GM21529 (cell line): ENCODE measurements at regions not wholly inside any gene's neighbourhood (a gene's known extent, or its start where the extent isn't known, plus 50 kb on each side); places are given as distances from the start of the nearest gene placed in this dataset.

ENCODE experiments used
- ATAC-seq: cut with Tn5 transposase; IDR thresholded peaks from one replicate; pipeline ENCODE4 v1.9.1; 2021; ENCODE audit not compliant: unreplicated experiment

DNA sequence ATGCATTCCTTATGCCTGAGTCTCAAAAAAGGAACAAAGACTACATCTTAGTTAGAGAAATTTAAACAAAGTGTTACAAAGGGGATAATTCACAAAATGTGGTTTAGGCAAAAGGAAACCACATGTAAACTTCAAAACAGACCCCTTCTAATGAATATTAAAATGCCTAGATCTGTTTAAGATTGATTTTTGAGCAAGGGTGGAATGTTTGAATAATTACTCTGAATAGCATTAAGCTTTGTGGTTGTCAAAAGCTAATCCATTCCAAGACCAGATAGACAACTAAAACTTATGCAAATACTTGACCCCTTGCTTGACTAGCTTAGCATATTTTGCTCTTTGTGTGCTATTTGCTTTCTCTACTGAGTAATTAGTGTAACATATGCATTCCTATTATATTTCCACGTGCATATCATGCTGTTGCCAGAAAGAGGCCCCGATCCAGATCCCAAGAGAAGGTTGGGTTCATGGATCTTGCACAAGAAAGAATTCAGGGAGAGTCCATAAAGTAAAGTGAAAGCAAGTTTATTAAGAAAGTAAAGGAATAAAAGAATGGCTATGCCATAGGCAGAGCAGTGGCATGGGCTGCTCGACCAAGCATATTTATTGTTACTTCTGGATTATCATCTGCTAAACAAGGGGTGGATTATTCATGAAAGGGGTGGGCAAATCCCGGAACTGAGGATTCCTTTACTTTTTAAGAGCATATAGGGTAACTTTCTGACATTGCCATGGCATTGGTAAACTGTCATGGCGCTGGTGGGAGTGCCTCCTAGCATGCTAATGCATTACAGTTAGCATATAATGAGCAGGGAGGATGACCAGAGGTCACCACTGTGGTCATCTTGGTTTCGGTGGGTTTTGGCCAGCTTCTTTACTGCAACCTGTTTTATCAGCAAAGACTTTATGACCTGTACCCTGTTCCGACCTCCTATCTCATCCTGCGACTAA lies 1193.4 kb upstream of the EYS start:
- no peak for ATAC-seq

DNA sequence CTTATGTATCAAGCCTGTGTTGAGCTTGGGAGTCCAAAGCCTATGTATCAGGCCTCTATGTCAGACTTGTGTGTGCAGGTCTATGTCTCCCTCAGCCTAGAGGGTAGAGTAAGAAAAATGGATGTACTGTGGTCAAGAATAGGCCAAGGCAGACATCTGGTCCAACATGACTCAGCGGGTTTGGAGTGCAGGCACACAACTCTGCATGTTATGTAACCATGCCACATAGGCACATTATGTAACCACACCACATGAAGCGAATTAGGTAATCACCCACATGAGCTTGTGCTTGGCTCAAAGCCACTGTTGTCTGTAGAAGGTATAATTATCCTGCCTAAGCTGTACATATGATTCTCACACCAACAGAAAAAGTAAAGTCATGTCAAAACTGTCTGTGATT lies 1190.5 kb upstream of the EYS start:
- ATAC-seq = no peak

DNA sequence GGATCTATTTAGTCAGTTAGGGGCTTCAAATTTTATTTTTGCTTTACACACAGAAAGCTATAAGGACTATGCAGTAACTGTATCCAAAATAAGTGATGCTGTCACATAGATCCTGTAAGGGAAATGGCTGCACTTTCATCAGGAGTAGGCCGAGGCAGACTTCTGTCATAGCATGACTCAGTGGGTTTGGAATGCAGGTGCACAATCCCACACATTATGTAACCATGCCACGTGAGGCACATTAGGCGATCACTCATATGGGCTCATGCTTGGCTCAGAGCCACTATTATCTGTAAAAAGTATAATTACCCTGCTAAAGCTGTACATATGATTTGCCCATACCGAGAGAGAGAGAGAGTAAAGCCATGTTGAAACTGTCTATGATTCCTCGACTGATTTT lies 1189.4 kb upstream of the EYS start:
- ATAC-seq = no peak

DNA sequence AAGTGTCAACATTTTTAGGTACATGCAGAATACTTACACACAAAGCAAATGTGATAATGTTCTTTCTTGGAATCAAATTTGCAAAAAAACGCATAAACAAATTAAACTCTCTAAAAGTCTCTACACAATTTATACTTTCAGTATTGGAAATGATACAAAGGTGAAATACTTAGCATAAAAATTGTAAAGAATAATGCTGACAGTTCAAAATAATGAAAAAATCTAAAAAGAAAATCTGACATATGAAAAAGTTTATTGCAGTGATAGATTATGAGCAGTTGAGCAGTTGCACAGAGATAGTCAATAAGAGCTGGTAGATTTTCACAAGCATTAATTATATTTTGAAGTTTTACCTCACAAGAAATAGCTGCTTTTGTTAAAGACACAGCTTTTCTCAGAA lies 1176.4 kb upstream of the EYS start:
- ATAC-seq = no peak

DNA sequence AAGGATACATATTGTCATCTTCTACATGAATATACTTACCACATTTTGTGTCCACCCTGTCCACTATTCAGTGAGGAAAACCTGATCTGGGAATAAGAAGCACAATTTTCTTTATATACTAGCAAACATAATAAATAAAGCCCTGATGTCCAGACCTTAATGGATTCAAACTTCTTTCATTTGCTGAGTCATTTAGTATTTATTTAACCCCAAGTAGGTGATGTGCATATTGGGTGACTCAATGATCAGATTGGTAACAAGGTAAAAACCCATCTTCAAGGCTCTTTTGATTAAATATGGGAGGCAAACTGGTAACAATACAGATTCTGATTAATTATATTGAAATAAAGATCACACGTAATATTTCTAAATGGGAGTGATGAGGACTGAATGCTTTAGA lies 1159.8 kb upstream of the EYS start:
- no peak for ATAC-seq

DNA sequence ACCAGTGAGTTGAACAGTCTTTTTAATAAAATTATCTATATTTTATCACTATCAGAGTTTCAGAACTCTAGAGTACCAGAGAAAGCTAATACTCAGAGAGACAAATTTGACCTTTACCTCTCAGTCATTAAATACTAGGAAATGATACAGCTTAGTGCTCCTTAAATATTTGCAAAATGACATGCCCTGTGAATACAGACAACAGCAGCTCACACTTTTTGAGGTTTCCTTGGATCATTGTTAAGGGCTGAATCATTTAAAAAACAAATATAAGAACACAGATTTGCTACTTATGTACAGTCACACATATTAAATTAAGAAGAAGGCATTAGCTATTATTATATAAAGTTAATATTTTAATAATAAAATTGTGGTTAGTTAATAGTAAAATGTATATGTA lies 1158.7 kb upstream of the EYS start:
- no peak for ATAC-seq

DNA sequence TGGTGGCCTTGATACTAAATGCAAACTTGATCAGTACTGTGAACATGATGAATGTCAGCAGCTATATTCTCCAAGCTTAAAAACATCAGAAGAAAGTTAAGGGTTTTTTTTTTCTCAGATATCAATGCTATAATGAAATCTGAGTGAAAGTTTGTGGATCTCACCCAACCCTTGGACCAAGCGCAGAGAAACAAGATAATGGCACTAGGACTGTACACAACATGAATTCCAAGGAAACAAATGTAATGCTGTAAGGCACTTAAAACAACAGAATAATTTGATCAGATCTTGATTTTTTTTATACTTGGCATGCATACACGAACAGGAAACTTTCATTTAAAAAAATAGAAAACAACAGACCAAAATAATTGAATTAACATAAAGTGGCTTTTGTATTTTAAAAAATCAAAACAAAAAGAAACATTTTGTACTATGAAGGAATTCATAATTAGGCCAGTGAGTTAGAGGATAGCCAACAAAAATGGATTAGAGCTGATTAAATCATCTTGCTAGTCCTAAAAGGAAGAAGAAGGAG lies 1154.0 kb upstream of the EYS start:
- ATAC-seq = no peak

DNA sequence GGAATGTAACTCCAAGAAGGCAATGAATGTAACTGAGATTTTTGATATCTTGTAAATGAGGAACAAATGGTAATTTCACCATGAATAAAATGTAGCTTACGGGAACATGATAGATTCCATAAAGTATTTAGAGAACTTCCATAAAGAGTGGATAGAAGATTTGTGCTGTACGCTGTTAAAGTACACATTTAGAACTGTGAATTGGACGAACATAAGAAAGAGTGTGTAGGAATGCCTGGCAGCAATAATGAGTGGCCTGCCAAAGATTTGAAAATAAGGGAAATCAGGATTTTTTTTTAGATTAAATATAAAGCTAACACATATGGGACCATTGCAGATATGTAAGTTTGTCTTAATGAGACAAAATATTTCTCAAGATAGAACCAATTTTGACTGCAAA lies 1153.3 kb upstream of the EYS start:
- no peak for ATAC-seq

DNA sequence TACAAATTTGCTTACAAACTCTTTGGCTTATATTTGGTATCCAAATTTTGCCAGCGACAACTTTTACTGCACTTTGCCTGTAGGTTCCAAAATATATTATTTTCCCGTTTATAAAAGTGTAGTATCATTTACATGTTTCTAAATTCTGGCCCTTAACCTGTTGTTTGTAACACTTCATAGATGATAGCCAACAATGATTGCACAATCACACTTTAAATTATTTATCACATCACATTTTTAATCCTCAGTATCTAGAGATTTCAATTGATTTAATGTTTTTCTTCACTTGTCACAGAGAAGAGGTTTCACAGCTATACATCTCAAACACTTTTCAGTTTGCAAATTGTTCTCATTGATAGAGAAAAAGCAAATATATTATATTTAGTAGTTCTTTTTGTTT lies 1151.2 kb upstream of the EYS start:
- ATAC-seq = no peak

DNA sequence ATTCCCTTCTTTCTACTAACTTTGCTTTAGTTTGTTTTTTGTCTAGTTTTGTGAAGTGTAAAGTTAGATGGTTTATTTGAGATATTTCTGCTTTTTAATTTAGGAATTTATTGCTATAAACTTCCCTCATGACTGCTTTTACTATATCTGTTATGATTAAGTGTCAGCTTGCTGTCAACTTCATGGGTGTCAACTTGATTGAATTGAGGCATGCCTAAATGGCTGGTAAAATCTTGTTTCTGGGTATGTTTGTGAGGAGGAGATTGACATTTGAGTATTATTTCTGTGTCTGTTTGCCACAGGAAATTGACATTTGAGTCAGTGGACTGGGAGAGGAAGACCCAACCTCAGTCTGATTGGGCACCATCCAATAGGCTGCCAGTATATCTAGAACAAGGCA lies 1147.0 kb upstream of the EYS start:
- no peak for ATAC-seq

DNA sequence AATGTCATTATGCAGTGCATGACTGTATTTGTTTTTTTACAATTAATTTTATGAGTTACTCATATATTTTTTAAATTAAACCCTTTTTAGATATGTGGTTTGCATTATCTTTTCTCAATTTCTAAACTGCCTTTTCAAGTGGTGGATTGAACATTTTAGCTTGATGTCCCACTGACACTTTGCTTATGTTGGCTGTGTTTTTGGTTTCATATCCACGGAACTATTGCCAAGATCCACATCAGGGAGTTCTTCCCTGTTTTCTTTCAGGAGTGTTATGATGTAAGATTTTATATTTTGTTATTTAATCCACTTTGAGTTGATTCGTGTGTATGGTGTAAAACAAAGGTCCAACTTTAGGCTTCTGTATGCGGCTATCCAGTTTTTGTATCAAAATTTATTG lies 1144.9 kb upstream of the EYS start:
- no peak for ATAC-seq

DNA sequence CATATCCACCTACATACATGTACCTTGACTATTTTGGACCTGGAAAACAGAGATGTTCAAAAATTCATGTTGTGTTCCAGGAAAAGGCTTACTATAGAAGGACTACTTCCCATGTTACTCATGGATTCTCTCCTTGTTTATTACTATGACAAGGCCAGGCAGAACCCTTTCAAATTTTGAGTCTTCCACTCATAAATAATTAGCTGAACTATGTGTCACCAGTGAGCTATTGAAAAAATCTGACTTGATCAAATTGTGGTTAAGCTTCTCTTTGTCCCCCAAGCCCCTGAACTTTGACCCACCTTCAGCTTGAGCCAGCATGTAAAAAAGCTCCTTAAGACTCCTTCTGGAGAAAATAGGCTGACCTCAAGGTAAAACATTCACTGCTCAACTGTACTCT lies 1142.8 kb upstream of the EYS start:
- no peak for ATAC-seq

DNA sequence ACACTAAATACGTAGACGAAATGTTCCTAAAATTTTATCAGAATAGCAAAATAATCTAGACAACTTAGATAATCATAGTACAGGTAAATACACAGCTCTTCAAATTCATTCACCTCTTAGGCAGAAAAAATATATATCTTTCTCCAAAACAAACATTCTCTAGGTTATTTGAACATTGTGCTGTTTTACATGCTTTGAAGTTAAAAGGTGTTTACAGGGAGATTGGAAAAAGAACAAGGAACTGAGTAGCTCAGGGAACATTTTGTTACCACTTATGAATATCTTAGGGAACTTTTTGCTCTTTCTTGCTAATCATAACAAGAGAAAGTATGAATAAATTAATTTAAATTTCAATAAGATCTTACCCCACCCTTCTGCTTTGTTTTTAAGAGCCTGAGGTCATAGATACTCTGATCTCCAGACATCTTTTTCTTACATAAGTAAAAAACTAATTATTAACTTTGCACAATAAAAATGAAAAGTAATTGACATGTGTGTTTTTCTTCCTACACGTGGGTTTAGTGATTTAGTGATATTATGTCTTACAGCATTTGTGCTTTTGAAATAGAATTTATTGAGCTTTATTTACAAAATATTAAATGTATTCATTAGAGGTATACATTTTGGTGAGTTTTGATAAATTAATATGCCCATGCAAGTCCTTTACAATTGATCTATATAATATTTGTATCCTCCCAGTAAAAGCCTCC lies 1141.4 kb upstream of the EYS start:
- ATAC-seq = no peak

DNA sequence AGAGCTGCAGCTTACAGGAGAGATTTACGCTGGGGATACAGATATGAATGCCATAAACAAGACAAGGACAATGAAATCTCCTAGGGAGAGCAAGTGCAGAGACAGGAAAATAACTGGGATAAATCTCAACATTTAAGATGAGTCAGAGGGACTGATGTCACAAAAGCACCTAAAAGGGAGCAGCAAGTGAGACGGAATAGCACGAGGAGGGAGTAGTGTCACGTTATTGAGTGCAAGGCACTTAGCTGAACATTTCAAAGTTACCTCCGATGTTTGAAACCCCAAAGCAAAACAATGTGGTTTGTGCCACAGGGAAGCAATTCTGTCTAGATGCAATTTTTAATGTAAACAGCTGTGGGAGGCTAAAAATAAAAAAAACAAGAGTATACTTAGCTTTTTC lies 1131.7 kb upstream of the EYS start:
- ATAC-seq = no peak

DNA sequence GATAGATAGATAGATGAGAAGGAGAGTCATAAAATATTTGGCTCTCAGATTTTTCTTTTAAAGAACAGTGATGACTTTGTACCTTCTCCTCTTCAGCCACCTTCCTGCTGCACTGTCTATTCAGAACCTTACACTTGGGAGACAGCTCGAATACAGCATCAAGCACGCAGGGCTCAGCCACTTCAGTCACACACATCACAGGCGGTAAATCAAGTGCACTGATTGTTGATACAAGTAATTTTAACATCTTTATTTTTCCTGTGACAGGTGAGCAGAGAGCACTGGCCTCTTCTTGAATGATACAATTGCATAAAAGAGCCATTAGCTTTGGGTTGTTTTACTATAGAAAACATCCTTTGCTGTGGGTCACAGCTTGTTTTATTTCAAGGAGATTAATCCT lies 1118.5 kb upstream of the EYS start:
- no peak for ATAC-seq

DNA sequence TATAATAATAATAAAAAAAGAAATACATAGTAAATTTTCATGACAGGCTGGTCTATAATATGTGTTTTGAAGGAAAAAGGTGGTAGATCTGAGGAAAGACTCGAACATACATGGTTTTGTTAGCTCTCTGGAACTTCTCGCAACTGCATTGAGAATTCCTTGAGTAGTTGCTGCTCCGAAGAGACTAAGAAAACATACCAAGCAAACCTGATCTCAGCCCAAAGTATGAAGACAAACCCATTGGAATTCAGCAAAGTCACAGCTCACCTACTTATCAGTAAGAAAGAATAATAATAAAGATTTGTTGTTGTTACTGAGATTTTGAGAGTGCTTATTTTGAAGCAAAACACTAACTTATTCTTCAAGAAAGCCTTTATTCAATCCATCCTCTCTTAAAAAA lies 1107.1 kb upstream of the EYS start:
- no peak for ATAC-seq

DNA sequence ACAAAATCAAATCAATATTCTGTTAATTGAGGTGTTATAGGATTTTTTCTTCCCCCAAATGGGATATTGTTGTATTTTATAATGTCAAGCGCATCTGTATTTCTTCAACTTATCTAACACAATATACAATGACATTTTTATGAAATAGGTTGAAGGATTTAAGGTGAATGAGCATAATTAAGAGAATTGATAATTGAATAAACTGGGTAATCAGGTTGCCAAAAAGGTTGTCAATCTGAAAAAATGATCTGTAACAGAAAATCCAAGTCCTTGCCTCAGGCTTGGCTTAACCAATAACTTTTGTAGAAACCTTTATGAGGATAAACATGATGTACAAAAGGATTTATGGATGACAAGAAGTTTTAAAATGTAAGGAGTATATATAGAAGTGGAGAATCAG lies 1101.7 kb upstream of the EYS start:
- no peak for ATAC-seq

DNA sequence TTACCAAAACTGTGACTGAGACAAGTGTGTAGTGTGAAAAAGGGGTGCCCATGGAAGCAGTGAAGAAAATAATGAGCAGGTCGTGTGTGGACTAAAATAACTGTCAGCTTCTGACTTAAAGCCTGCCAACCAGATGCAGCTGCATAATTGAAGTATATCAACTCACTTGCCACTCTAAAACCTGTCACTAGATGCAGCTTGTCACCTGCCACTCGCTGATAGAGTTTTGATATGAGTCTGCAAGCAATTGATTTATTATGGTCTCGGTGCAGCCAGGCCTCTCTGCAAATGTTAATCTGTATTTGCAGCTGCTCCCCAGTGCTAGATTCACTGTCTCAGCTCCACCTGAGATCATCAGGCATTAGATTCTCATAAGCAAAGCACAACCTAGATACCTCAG lies 1090.0 kb upstream of the EYS start:
- no peak for ATAC-seq

DNA sequence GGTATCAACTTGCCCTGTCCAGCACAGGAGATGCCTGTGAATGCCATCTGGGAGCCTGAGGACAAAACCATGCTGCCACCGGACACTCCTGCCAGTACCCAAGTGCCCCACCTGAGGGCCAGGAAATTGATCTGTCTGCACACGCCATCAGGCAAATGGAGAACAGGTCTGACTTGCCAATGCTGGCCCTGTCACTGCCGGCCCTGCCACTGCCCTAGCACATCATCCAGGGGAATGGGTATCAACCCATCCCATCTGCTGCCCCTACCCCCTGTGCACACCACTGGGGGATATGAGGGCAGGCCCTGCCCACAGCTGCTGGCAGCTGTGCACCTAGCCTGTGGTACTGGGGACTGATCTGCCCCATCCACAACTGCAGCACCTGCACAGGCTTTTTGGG lies 1081.6 kb upstream of the EYS start:
- ATAC-seq = no peak

DNA sequence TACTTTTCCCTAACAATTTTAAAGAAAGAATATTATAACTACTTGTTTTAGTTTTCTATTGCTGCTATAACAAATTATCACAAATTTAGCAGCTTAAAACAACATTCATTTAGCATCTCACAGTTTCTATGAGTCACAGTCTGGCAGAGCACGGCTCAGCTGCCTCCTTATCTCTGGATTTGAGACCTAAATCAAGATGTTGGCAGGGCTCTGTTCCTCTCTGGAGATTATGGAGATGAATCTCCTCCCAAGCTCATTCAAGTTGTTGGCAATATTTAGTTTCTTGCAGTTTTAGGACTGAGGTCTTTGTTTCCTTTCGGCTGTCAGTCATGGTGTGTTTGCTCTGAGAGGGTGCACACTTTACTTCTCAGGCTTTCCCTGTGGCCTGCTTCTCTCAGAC lies 1065.8 kb upstream of the EYS start:
- ATAC-seq = no peak

DNA sequence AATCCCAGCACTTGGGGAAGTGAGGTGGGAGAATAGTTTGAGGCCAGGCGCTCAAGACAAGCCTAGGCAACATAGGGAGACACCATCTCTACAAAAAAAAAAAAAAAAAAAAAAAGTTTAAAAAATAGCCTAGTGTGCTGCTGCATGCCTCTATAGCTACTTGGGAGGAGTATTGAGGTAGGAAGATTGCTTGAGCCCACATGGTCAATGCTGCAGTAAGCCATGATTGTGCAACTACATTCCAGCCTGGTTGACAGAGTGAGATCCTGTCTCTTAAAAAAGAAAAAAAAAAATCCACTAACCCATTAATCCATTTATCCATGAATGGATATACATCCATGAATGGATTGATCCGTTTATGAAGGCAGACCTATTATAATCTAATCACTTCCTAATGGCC lies 1064.6 kb upstream of the EYS start:
- no peak for ATAC-seq

DNA sequence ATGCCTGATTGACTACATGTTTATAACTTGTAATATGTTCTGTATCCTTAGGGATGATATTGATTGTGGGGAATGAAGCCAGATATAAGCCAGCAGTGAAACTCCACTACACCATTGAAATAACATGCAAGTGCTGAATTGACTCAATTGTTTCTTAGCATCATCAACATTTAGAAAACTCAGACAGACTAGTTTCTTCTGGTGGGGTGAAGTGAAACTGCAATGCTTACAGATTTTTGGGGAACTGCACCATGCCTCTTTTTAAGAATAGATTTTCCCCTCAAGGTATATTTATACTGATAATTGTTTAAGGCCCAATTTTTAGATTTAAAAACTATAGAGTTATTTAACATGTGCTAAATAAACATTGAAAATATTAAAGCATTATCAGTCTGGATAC lies 1044.6 kb upstream of the EYS start:
- ATAC-seq = no peak
